HepG2 (cell line): ENCODE measurements at regions not wholly inside any gene's neighbourhood (a gene's known extent, or its start where the extent isn't known, plus 50 kb on each side); places are given as distances from the start of the nearest gene placed in this dataset.

Experiments used
- ATAC-seq: fragments of 200-7000 bp; cut with Tn5 transposase; 3 replicates; pipeline ENCODE4 v1.9.1; 2020; ENCODE audit warnings: mild to moderate bottlenecking, moderate library complexity
- BruUV-seq: library from RNA; stranded (reverse); fragments of 400-500 nt; replicated peaks from 2 replicates; lab custom pipeline; 2021; lab: Mats Ljungman, UMichigan
- CTCF ChIA-PET: fragments of 300-600 bp; formaldehyde crosslinking; extraction: SDS; loops from one replicate; lab custom pipeline; 2021; ENCODE audit warnings: low total read pairs, inconsistent platforms, low intra/inter-chr PET ratio; lab: Yijun Ruan, JAX
- POLR2A ChIA-PET: fragments of 350-600 bp; sonication (Branson Sonifier 250); formaldehyde crosslinking; loops from one replicate; lab custom pipeline; 2020; ENCODE audit warnings: antibody characterized with exemption, inconsistent platforms; lab: Yijun Ruan, JAX
- DNase-seq: peaks from one replicate; pipeline ENCODE4 v3.0.0-alpha.2; 2015; ENCODE audit warnings: low spot score
- FAIRE-seq: peaks from 3 replicates; lab custom pipeline; 2011; peaks lifted over from hg19 to GRCh38; lab: Jason Lieb, UNC
- H2AFZ ChIP-seq: one replicate; pipeline ENCODE4 v1.6.1; 2011; ENCODE audit warnings: low read length, inconsistent platforms
- H3K27ac ChIP-seq: fragments of 300-600 bp; 3 replicates; pipeline ENCODE4 v1.8.0; 2011; ENCODE audit warnings: mixed run types, mild to moderate bottlenecking, mixed read lengths, low read length, inconsistent platforms; ENCODE audit not compliant: insufficient read depth; ENCODE audit errors: extremely low read length
- H3K27me3 ChIP-seq, 2 experiments: fragments of 200-600 bp in 1 of 2; 2 replicates in 1 of 2; 3 replicates in 1 of 2; pipeline versions ENCODE4 v1.6.0 to v1.8.0; 2011; ENCODE audit warnings: low read length in 2 of 2, mild to moderate bottlenecking in 2 of 2, moderate library complexity in 2 of 2, inconsistent platforms in 1 of 2; ENCODE audit not compliant: insufficient read depth in 2 of 2, control insufficient read depth in 1 of 2
- H3K36me3 ChIP-seq, 2 experiments: fragments of 200-600 bp in 1 of 2; replicated peaks in 1 of 2; 2 replicates in 1 of 2; 3 replicates in 1 of 2; pipeline versions ENCODE4 v1.5.1 to v1.8.0; 2011; ENCODE audit warnings: low read length in 2 of 2, inconsistent platforms in 1 of 2; ENCODE audit not compliant: insufficient read depth in 2 of 2, control insufficient read depth in 1 of 2
- H3K4me1 ChIP-seq: 2 replicates; pipeline ENCODE4 v1.5.1; 2012; ENCODE audit warnings: low read length, inconsistent platforms; ENCODE audit not compliant: insufficient read depth
- H3K4me2 ChIP-seq: 2 replicates; pipeline ENCODE4 v1.6.0; 2011; ENCODE audit warnings: low read depth, low read length, inconsistent platforms
- H3K4me3 ChIP-seq, 3 experiments: fragments of 200-600 bp in 1 of 3; sonication (generic), shearing (Covaris generic) in 1 of 3; replicated peaks in 1 of 3; 2 replicates each; pipeline ENCODE4 v1.5.1; 2011 to 2016; ENCODE audit warnings: low read length in 3 of 3, inconsistent platforms in 2 of 3, low read depth in 2 of 3, mild to moderate bottlenecking in 2 of 3, control low read depth in 1 of 3, mixed read lengths in 1 of 3; ENCODE audit not compliant: insufficient read depth in 1 of 3
- H3K79me2 ChIP-seq: one replicate; pipeline ENCODE4 v1.6.1; 2011; ENCODE audit warnings: low read length, inconsistent platforms; ENCODE audit not compliant: insufficient read depth
- H3K9ac ChIP-seq: 2 replicates; pipeline ENCODE4 v1.6.0; 2011; ENCODE audit warnings: mild to moderate bottlenecking, low read depth, low read length, inconsistent platforms; ENCODE audit not compliant: insufficient read depth
- H3K9me3 ChIP-seq: 2 replicates; pipeline ENCODE4 v1.5.1; 2012; ENCODE audit warnings: mild to moderate bottlenecking, low read length
- H4K20me1 ChIP-seq: 2 replicates; pipeline ENCODE4 v1.6.0; 2011; ENCODE audit warnings: inconsistent platforms, mild to moderate bottlenecking, low read length, moderate library complexity; ENCODE audit not compliant: insufficient read depth
- GATA4 ChIP-seq: sonication (generic); IDR thresholded peaks from 2 replicates; pipeline ENCODE4 v1.6.1; 2016; ENCODE audit warnings: antibody characterized with exemption, low read depth, borderline replicate concordance
- GPN1 ChIP-seq: sonication (generic); formaldehyde crosslinking; IDR thresholded peaks from 2 replicates; pipeline ENCODE4 v1.5.1; 2020; ENCODE audit warnings: missing genetic modification reagents, borderline replicate concordance
- ZBTB3 ChIP-seq: sonication (generic); formaldehyde crosslinking; IDR thresholded peaks from 2 replicates; pipeline ENCODE4 v1.4.0; 2020; ENCODE audit warnings: low read depth, mild to moderate bottlenecking, moderate library complexity, missing genetic modification reagents, borderline replicate concordance
- ZKSCAN5 ChIP-seq: sonication (generic); formaldehyde crosslinking; IDR thresholded peaks from 2 replicates; pipeline ENCODE4 v1.5.1; 2020; ENCODE audit warnings: mild to moderate bottlenecking, missing genetic modification reagents
- ZMYM2 ChIP-seq: sonication (generic); formaldehyde crosslinking; IDR thresholded peaks from 2 replicates; pipeline ENCODE4 v1.8.0; 2022; ENCODE audit warnings: mild to moderate bottlenecking, missing genetic modification reagents
- ZNF160 ChIP-seq: sonication (generic); formaldehyde crosslinking; IDR thresholded peaks from 2 replicates; pipeline ENCODE4 v1.8.0; 2022; ENCODE audit warnings: mild to moderate bottlenecking, inconsistent platforms, missing genetic modification reagents
- ZNF280B ChIP-seq: sonication (generic); formaldehyde crosslinking; IDR thresholded peaks from 2 replicates; pipeline ENCODE4 v1.5.0; 2020; ENCODE audit warnings: missing genetic modification reagents, mild to moderate bottlenecking, borderline replicate concordance
- ZNF3 ChIP-seq: IDR thresholded peaks from 2 replicates; pipeline ENCODE4 v1.7.0; 2017; ENCODE audit warnings: inconsistent platforms
- ZNF33A ChIP-seq: sonication (generic); formaldehyde crosslinking; IDR thresholded peaks from 2 replicates; pipeline ENCODE4 v1.5.1; 2020; ENCODE audit warnings: missing genetic modification reagents, mild to moderate bottlenecking, moderate library complexity, borderline replicate concordance
- ZNF354B ChIP-seq: sonication (generic); formaldehyde crosslinking; IDR thresholded peaks from 2 replicates; pipeline ENCODE4 v1.8.0; 2022; ENCODE audit warnings: mild to moderate bottlenecking, missing genetic modification reagents
- WGBS: methylation state at CpG from one replicate; pipeline ENCODE4 v1.1.6; 2017; ENCODE audit warnings: low lambda C conversion rate; 5-methylcytosine and 5-hydroxymethylcytosine counted together
- in situ Hi-C: cut with HindIII; loops from 2 replicates; pipeline ENCODE4 v1.10.0; 2017; ENCODE audit warnings: low pct_unique_long_range_greater_than_20kb; ENCODE audit not compliant: extremely low pct_ligation_motif_present
- intact Hi-C: fragments of 100-400 bp; cut with micrococcal nuclease; formaldehyde crosslinking; loops from one replicate; pipeline ENCODE4 v1.10.0; 2022; ENCODE audit not compliant: unreplicated experiment

GRCh38 chr7:26547156-26547555 is 255.5 kb downstream of the SNX10 start:
- no peaks in the 10 kb centered on the region for H3K79me2 ChIP-seq
- no peak overlapping the region for H3K4me2 ChIP-seq
- H2AFZ ChIP-seq, result no peak overlapping the region
- peaks cover 2 to 31% of the 10 kb centered on the region in 2 experiments; a peak in 4 of 5 replicates for H3K27me3 ChIP-seq
- no TSS peak for BruUV-seq
- H3K4me1 ChIP-seq, result no peaks in the 10 kb centered on the region
- POLR2A ChIA-PET, result no interaction called here
- in situ Hi-C loops (no loop called here), intact Hi-C loops (no loop called here)
- no peak for FAIRE-seq
- CTCF ChIA-PET, result no interaction called here
- no peak overlapping the region for H3K4me3 ChIP-seq
- H3K36me3 ChIP-seq, result no peaks in the 10 kb centered on the region
- no peak for DNase-seq
- TF ChIP-seq ZKSCAN5 (CRISPR knock-in tag), result no peak
- no peak for TF ChIP-seq ZNF160 (CRISPR knock-in tag)
- TF ChIP-seq ZNF33A (CRISPR knock-in tag), result no peak
- no peak for TF ChIP-seq GPN1
- TF ChIP-seq ZBTB3 (CRISPR knock-in tag), result no peak
- TF ChIP-seq ZNF280B (CRISPR knock-in tag), result no peak
- no peak for TF ChIP-seq ZNF354B (CRISPR knock-in tag)
- no peak for TF ChIP-seq GATA4
- no peak for TF ChIP-seq ZMYM2
- no peak for TF ChIP-seq ZNF3 (CRISPR knock-in tag)
- WGBS, result 7% methylated on average over 3 of the region's 3 CpGs
- H3K9ac ChIP-seq, result no peak overlapping the region
- H3K27ac ChIP-seq, result no peak overlapping the region
- ATAC-seq, result no peak
- H4K20me1 ChIP-seq, result no peaks in the 10 kb centered on the region
- no peaks in the 10 kb centered on the region for H3K9me3 ChIP-seq
